ENCODE measurements at regions not wholly inside any gene's neighbourhood (a gene's known extent, or its start where the extent isn't known, plus 50 kb on each side); places are given as distances from the start of the nearest gene placed in this dataset.

DNA sequence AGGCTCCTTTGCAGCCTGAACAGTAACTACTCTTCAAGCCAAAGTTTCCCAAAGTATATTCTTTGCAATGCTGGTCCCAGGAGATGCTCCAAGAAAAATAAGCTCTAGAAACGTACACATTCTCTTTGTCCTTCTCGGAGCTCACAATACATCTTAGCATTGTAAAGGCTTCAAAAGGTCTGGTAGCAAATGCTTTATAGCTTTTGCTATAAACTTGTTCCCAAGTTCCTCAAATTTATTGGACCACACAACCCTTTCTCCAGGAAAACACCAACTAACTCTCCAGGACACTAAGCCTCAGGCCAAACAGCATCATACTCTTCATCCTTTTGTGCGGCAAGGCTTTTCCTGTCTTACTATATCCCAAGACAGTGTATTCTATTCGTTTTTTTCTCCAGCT lies 455.6 kb upstream of the PROK2 start:
- Histone ChIP-seq H3T11ph (ENCODE audit: low read length) (no peak overlapping the region), H4K5ac (ENCODE audit: insufficient read length, low read depth, low read length) (no peak overlapping the region), H2AK5ac (ENCODE audit: insufficient read length, low read length) (no peak overlapping the region), H3K18ac (ENCODE audit: insufficient read length, low read depth, low read length) (no peak overlapping the region), H2BK15ac (ENCODE audit: low read depth, low read length) (no peak overlapping the region), H3K79me1 (ENCODE audit: insufficient read depth, low read depth, low read length, poor library complexity, severe bottlenecking) (no peaks in the 10 kb centered on the region), H3K23me2 (ENCODE audit: insufficient read length, low read depth, low read length, poor library complexity, severe bottlenecking) (no peaks in the 10 kb centered on the region), H3K23ac (ENCODE audit: insufficient read length, low read depth, low read length) (no peak overlapping the region), H2BK120ac (ENCODE audit: low read depth, low read length, poor library complexity, severe bottlenecking) (no peak overlapping the region), H3K79me2 (ENCODE audit: insufficient read depth, low read length) (no peaks in the 10 kb centered on the region), H4K91ac (ENCODE audit: insufficient read length, low read depth, low read length) (no peak overlapping the region), H2AFZ (ENCODE audit: low read length) (no peak overlapping the region), H3K27ac (ENCODE audit: insufficient read length, low read depth, low read length) (no peak overlapping the region), H3K14ac (ENCODE audit: insufficient read depth, low read length) (no peak overlapping the region), H3K56ac (ENCODE audit: insufficient read length, low read depth, low read length) (no peak overlapping the region), H2BK12ac (ENCODE audit: insufficient read length, low read depth, low read length) (no peak overlapping the region), H4K8ac (replicated peaks; ENCODE audit: insufficient read length, low read depth, low read length) (no peak overlapping the region), H3K4ac (ENCODE audit: low read depth, low read length) (no peak overlapping the region), H3K9ac (ENCODE audit: extremely low read depth, insufficient read length, low read length) (no peak overlapping the region), H2BK5ac (ENCODE audit: insufficient read length, low read length) (no peak overlapping the region), H3K27me3 (ENCODE audit: insufficient read depth, low read length) (no peaks in the 10 kb centered on the region), H3K9me3 (ENCODE audit: control insufficient read depth, low read depth, low read length) (no peaks in the 10 kb centered on the region), H3K4me2 (ENCODE audit: insufficient read depth, insufficient read length, low read length) (no peak overlapping the region), H3K4me1 (ENCODE audit: insufficient read depth, low read length) (no peaks in the 10 kb centered on the region), H2BK20ac (ENCODE audit: low read depth, low read length, poor library complexity, severe bottlenecking) (no peak overlapping the region), H4K20me1 (ENCODE audit: control insufficient read depth, insufficient read depth, insufficient read length) (no peaks in the 10 kb centered on the region)
- Mint-ChIP-seq H3K4me1 (peaks cover 12 to 15% of the 10 kb centered on the region in 2 experiments), H3K4me3 (no peak overlapping the region), H3K9me3 (no peaks in the 10 kb centered on the region; a peak in 1 of 5 replicates), H3K27ac (no peak overlapping the region), H3K36me3 (ENCODE audit: insufficient read depth in 1 of 3, low read depth in 3 of 3) (no peaks in the 10 kb centered on the region; a peak in 2 of 7 replicates), H3K27me3 (ENCODE audit: low read depth) (peaks cover 13% of the 10 kb centered on the region)
- no peak for DNase-seq
- WGBS (ENCODE audit: extremely low coverage, insufficient read length, low lambda C conversion rate): no CpG with 5 or more reads among the region's 4 CpGs
- TF ChIP-seq, protein P1, sequence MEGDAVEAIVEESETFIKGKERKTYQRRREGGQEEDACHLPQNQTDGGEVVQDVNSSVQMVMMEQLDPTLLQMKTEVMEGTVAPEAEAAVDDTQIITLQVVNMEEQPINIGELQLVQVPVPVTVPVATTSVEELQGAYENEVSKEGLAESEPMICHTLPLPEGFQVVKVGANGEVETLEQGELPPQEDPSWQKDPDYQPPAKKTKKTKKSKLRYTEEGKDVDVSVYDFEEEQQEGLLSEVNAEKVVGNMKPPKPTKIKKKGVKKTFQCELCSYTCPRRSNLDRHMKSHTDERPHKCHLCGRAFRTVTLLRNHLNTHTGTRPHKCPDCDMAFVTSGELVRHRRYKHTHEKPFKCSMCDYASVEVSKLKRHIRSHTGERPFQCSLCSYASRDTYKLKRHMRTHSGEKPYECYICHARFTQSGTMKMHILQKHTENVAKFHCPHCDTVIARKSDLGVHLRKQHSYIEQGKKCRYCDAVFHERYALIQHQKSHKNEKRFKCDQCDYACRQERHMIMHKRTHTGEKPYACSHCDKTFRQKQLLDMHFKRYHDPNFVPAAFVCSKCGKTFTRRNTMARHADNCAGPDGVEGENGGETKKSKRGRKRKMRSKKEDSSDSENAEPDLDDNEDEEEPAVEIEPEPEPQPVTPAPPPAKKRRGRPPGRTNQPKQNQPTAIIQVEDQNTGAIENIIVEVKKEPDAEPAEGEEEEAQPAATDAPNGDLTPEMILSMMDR (conservative IDR thresholded peaks at IDR 0.05): no peak

Measured in H9 (cell line).